ENCODE measurements at regions not wholly inside any gene's neighbourhood (a gene's known extent, or its start where the extent isn't known, plus 50 kb on each side); places are given as distances from the start of the nearest gene placed in this dataset.

- no peak for ATAC-seq (ENCODE audit: insufficient number of reproducible peaks, low FRiP score, low read depth)
- Histone ChIP-seq H3K9me3 (no peaks in the 10 kb centered on the region), H3K4me3 (no peak overlapping the region), H3K36me3 (no peaks in the 10 kb centered on the region), H3K4me1 (ENCODE audit: control insufficient read depth in 1 of 2, low read depth in 2 of 2) (peaks cover 3 to 4% of the 10 kb centered on the region in 2 donors), H3K27ac (no peak overlapping the region), H3K27me3 (replicated peaks; ENCODE audit: insufficient read depth) (no peaks in the 10 kb centered on the region)
- no peak for DNase-seq (ENCODE audit: low spot score)
- no peak for TF ChIP-seq CTCF (IDR thresholded peaks at IDR 0.05)
Observed at GRCh38 chr12:11978726-11979384, 91.9 kb upstream of the BCL2L14 start.

GRCh38 chr12:11980115-11980514, 90.6 kb upstream of the BCL2L14 start:
- no peak for DNase-seq (ENCODE audit: low spot score)
- H3K4me1 ChIP-seq (ENCODE audit: control insufficient read depth in 1 of 2, low read depth in 2 of 2): peaks cover 3 to 4% of the 10 kb centered on the region in 2 donors

GRCh38 chr12:11981121-11981733, 89.5 kb upstream of the BCL2L14 start:
- Histone ChIP-seq H3K4me3 (no peak overlapping the region), H3K36me3 (no peaks in the 10 kb centered on the region), H3K27ac (no peak overlapping the region), H3K27me3 (replicated peaks; ENCODE audit: insufficient read depth) (no peaks in the 10 kb centered on the region), H3K9me3 (no peaks in the 10 kb centered on the region), H3K4me1 (ENCODE audit: control insufficient read depth in 1 of 2, low read depth in 2 of 2) (peaks cover 3 to 4% of the 10 kb centered on the region in 2 donors)
- no peak for DNase-seq (ENCODE audit: low spot score)
- no peak for ATAC-seq (ENCODE audit: insufficient number of reproducible peaks, low FRiP score, low read depth)
- TF ChIP-seq CTCF (IDR thresholded peaks at IDR 0.05): no peak

More at GRCh38 chr12:11980115-11980514, 90.6 kb upstream of the BCL2L14 start:
- H3K9me3 ChIP-seq: no peaks in the 10 kb centered on the region
- H3K27me3 ChIP-seq (replicated peaks; ENCODE audit: insufficient read depth): no peaks in the 10 kb centered on the region
- no peak overlapping the region for H3K4me3 ChIP-seq
- no peak for ATAC-seq (ENCODE audit: insufficient number of reproducible peaks, low FRiP score, low read depth)
- no peak overlapping the region for H3K27ac ChIP-seq
- no peak for TF ChIP-seq CTCF (IDR thresholded peaks at IDR 0.05)
- H3K36me3 ChIP-seq: no peaks in the 10 kb centered on the region

GRCh38 chr12:11984417-11984816, 86.3 kb upstream of the BCL2L14 start:
- Histone ChIP-seq H3K9me3 (no peaks in the 10 kb centered on the region), H3K4me1 (ENCODE audit: control insufficient read depth in 1 of 2, low read depth in 2 of 2) (peaks cover 3 to 4% of the 10 kb centered on the region in 2 donors), H3K27me3 (replicated peaks; ENCODE audit: insufficient read depth) (no peaks in the 10 kb centered on the region), H3K36me3 (no peaks in the 10 kb centered on the region), H3K27ac (no peak overlapping the region), H3K4me3 (no peak overlapping the region)
- ATAC-seq (ENCODE audit: insufficient number of reproducible peaks, low FRiP score, low read depth): no peak
- no peak for TF ChIP-seq CTCF (IDR thresholded peaks at IDR 0.05)
- DNase-seq (ENCODE audit: low spot score): no peak

GRCh38 chr12:11986165-11986564, 84.6 kb upstream of the BCL2L14 start:
- TF ChIP-seq CTCF (IDR thresholded peaks at IDR 0.05): no peak
- Histone ChIP-seq H3K27ac (no peak overlapping the region), H3K4me3 (no peak overlapping the region), H3K4me1 (ENCODE audit: control insufficient read depth in 1 of 2, low read depth in 2 of 2) (peaks cover 3 to 4% of the 10 kb centered on the region in 2 donors), H3K9me3 (no peaks in the 10 kb centered on the region), H3K27me3 (replicated peaks; ENCODE audit: insufficient read depth) (no peaks in the 10 kb centered on the region), H3K36me3 (no peaks in the 10 kb centered on the region)
- DNase-seq (ENCODE audit: low spot score) (no peak), ATAC-seq (ENCODE audit: insufficient number of reproducible peaks, low FRiP score, low read depth) (no peak)
